H1 (cell line): ENCODE measurements at regions not wholly inside any gene's neighbourhood (a gene's known extent, or its start where the extent isn't known, plus 50 kb on each side); places are given as distances from the start of the nearest gene placed in this dataset.

ENCODE experiments used
- CTCF ChIA-PET: fragments of 300-600 bp; sonication (Branson Sonifier 250); formaldehyde crosslinking; loops from one replicate; lab custom pipeline; 2021; ENCODE audit not compliant: partially characterized antibody; lab: Charles Lee
- POLR2A ChIA-PET: fragments of 300-600 bp; sonication (Branson Sonifier 250); formaldehyde crosslinking; loops from one replicate; lab custom pipeline; 2021; ENCODE audit warnings: inconsistent platforms; ENCODE audit not compliant: partially characterized antibody; lab: Charles Lee
- DNase-seq, 2 experiments: peaks; one replicate each; pipeline versions ENCODE4 v3.0.0 to v3.0.0-alpha.2; 2010 to 2022; ENCODE audit warnings: low spot score in 2 of 2, low read depth in 1 of 2, mixed read lengths in 1 of 2
- FAIRE-seq: peaks from 2 replicates; lab custom pipeline; 2011; peaks lifted over from hg19 to GRCh38; lab: Jason Lieb, UNC
- H2AFZ ChIP-seq: 2 replicates; pipeline ENCODE4 v1.8.1; 2012; ENCODE audit warnings: low read length, inconsistent platforms
- H2AK5ac ChIP-seq: 2 replicates; pipeline ENCODE4 v1.6.1; 2013; ENCODE audit warnings: low read depth, low read length
- H2BK120ac ChIP-seq: replicated peaks from 2 replicates; pipeline ENCODE3; 2013; ENCODE audit warnings: low read depth, low read length, inconsistent platforms
- H2BK12ac ChIP-seq: 2 replicates; pipeline ENCODE4 v1.6.1; 2013; ENCODE audit warnings: low read depth, low read length
- H2BK15ac ChIP-seq: 2 replicates; pipeline ENCODE4 v1.6.1; 2013; ENCODE audit warnings: low read length
- H2BK20ac ChIP-seq: 2 replicates; pipeline ENCODE4 v1.6.1; 2013; ENCODE audit warnings: low read length
- H2BK5ac ChIP-seq: 2 replicates; pipeline ENCODE4 v1.6.1; 2013; ENCODE audit warnings: low read depth, low read length
- H3K14ac ChIP-seq: 2 replicates; pipeline ENCODE4 v1.6.1; 2013; ENCODE audit warnings: inconsistent platforms; ENCODE audit not compliant: insufficient read length
- H3K18ac ChIP-seq: 2 replicates; pipeline ENCODE4 v1.6.1; 2013; ENCODE audit warnings: low read length; ENCODE audit errors: extremely low read depth
- H3K23ac ChIP-seq: 2 replicates; pipeline ENCODE4 v1.6.1; 2013; ENCODE audit warnings: inconsistent platforms; ENCODE audit not compliant: insufficient read length
- H3K23me2 ChIP-seq: 2 replicates; pipeline ENCODE4 v1.6.1; 2013; ENCODE audit warnings: low read depth, low read length
- H3K27ac ChIP-seq: 2 replicates; pipeline ENCODE4 v1.6.1; 2011; ENCODE audit warnings: low read depth, low read length, inconsistent platforms
- H3K27me3 ChIP-seq, 4 experiments: replicated peaks in 1 of 4; 1 replicate in 1 of 4; 2 replicates in 3 of 4; pipeline versions ENCODE4 v1.6.1 to v1.8.1; 2011 to 2013; ENCODE audit warnings: low read length in 3 of 4, mild to moderate bottlenecking in 3 of 4, inconsistent platforms in 2 of 4, mixed read lengths in 2 of 4, moderate library complexity in 1 of 4; ENCODE audit not compliant: control insufficient read depth in 3 of 4, insufficient read depth in 3 of 4; ENCODE audit errors: extremely low read depth in 1 of 4
- H3K36me3 ChIP-seq, 4 experiments: 2 replicates each; pipeline versions ENCODE4 v1.6.1 to v1.8.1; 2011 to 2013; ENCODE audit warnings: mild to moderate bottlenecking in 4 of 4, low read length in 3 of 4, moderate library complexity in 2 of 4, control low read depth in 1 of 4, inconsistent platforms in 1 of 4; ENCODE audit not compliant: insufficient read depth in 4 of 4, control insufficient read depth in 2 of 4
- H3K4ac ChIP-seq: replicated peaks from 2 replicates; pipeline ENCODE3; 2013; ENCODE audit warnings: low read length, low read depth, mixed read lengths, inconsistent platforms; ENCODE audit not compliant: insufficient read length
- H3K4me1 ChIP-seq, 4 experiments: replicated peaks in 1 of 4; 1 replicate in 1 of 4; 2 replicates in 3 of 4; pipeline versions ENCODE4 v1.6.1 to v1.8.1; 2011 to 2013; ENCODE audit warnings: low read length in 3 of 4, inconsistent platforms in 2 of 4, mixed read lengths in 1 of 4; ENCODE audit not compliant: insufficient read depth in 4 of 4, control insufficient read depth in 3 of 4
- H3K4me2 ChIP-seq, 2 experiments: 2 replicates each; pipeline versions ENCODE4 v1.6.1 to v1.8.1; 2011 to 2013; ENCODE audit warnings: low read depth in 2 of 2, low read length in 2 of 2, control low read depth in 1 of 2, inconsistent platforms in 1 of 2, mild to moderate bottlenecking in 1 of 2; ENCODE audit not compliant: insufficient read depth in 1 of 2
- H3K4me3 ChIP-seq, 4 experiments: fragments of 200-600, 300-600 bp in 1 of 4; sonication (generic), shearing (Covaris generic), sonication (Bioruptor Twin) in 1 of 4; 2 replicates each; pipeline versions ENCODE4 v1.5.1 to v1.8.1; 2011 to 2016; ENCODE audit warnings: low read length in 4 of 4, low read depth in 3 of 4, control low read depth in 2 of 4, inconsistent platforms in 2 of 4, mild to moderate bottlenecking in 2 of 4, mixed read lengths in 1 of 4, moderate library complexity in 1 of 4; ENCODE audit not compliant: insufficient read depth in 2 of 4; ENCODE audit errors: extremely low read depth in 1 of 4
- H3K56ac ChIP-seq: replicated peaks from 2 replicates; pipeline ENCODE3; 2013; ENCODE audit warnings: low read depth, mild to moderate bottlenecking, mixed read lengths, low read length, inconsistent platforms; ENCODE audit not compliant: insufficient read length
- H3K79me1 ChIP-seq: 2 replicates; pipeline ENCODE4 v1.6.1; 2013; ENCODE audit warnings: low read depth, low read length, control low read depth
- H3K79me2 ChIP-seq, 2 experiments: 2 replicates each; pipeline versions ENCODE4 v1.6.1 to v1.8.1; 2012 to 2013; ENCODE audit warnings: low read length in 2 of 2, mild to moderate bottlenecking in 2 of 2, inconsistent platforms in 1 of 2; ENCODE audit not compliant: insufficient read depth in 2 of 2, control insufficient read depth in 1 of 2
- H3K9ac ChIP-seq, 4 experiments: replicated peaks in 1 of 4; 1 replicate in 1 of 4; 2 replicates in 3 of 4; pipeline versions ENCODE4 v1.6.1 to v1.8.1; 2011 to 2013; ENCODE audit warnings: low read depth in 3 of 4, low read length in 3 of 4, control low read depth in 2 of 4, mild to moderate bottlenecking in 2 of 4, moderate library complexity in 2 of 4, inconsistent platforms in 1 of 4; ENCODE audit errors: extremely low read depth in 1 of 4
- H3K9me3 ChIP-seq, 2 experiments: 2 replicates each; pipeline versions ENCODE4 v1.6.1 to v1.8.1; 2012 to 2013; ENCODE audit warnings: mild to moderate bottlenecking in 2 of 2, moderate library complexity in 2 of 2, control low read depth in 1 of 2, inconsistent platforms in 1 of 2, low read depth in 1 of 2, low read length in 1 of 2, mixed read lengths in 1 of 2; ENCODE audit not compliant: insufficient read depth in 2 of 2
- H4K20me1 ChIP-seq, 2 experiments: replicated peaks in 1 of 2; 2 replicates each; pipeline versions ENCODE3 to v1.8.1; 2011 to 2013; ENCODE audit warnings: inconsistent platforms in 2 of 2, low read length in 2 of 2, mild to moderate bottlenecking in 1 of 2; ENCODE audit not compliant: insufficient read depth in 2 of 2, control insufficient read depth in 1 of 2
- H4K5ac ChIP-seq: 2 replicates; pipeline ENCODE4 v1.6.1; 2013; ENCODE audit warnings: low read length, low read depth, mixed read lengths, inconsistent platforms; ENCODE audit not compliant: insufficient read length
- H4K8ac ChIP-seq: 2 replicates; pipeline ENCODE4 v1.8.0; 2013; ENCODE audit warnings: mild to moderate bottlenecking, moderate library complexity, low read length, inconsistent platforms; ENCODE audit not compliant: insufficient read depth; ENCODE audit errors: extremely low read depth
- H4K91ac ChIP-seq: replicated peaks from 2 replicates; pipeline ENCODE3; 2013; ENCODE audit warnings: low read length, mixed read lengths, inconsistent platforms; ENCODE audit not compliant: insufficient read length
- ASH2L ChIP-seq: fragments of 200-600, 300-600 bp; sonication (generic); IDR thresholded peaks from one replicate; pipeline ENCODE4 v1.7.1; 2017; ENCODE audit warnings: low read length
- BACH1 ChIP-seq: IDR thresholded peaks from 2 replicates; pipeline ENCODE4 v1.6.1; 2012; ENCODE audit warnings: low read length, improper control_type of control experiment
- BRCA1 ChIP-seq: IDR thresholded peaks from 2 replicates; pipeline ENCODE4 v1.6.1; 2012; ENCODE audit warnings: low read depth, low read length, improper control_type of control experiment
- CHD1 ChIP-seq: IDR thresholded peaks from 2 replicates; pipeline ENCODE4 v1.6.1; 2012; ENCODE audit warnings: low read depth, low read length, improper control_type of control experiment
- CHD2 ChIP-seq: IDR thresholded peaks from 2 replicates; pipeline ENCODE4 v1.6.1; 2012; ENCODE audit warnings: low read length, improper control_type of control experiment
- CTBP2 ChIP-seq: IDR thresholded peaks from 2 replicates; pipeline ENCODE4 v1.7.0; 2011; ENCODE audit warnings: borderline replicate concordance, mild to moderate bottlenecking, moderate library complexity, mixed read lengths, low read length; ENCODE audit not compliant: insufficient read depth, insufficient read length
- FOSL1 ChIP-seq: IDR thresholded peaks from 2 replicates; pipeline ENCODE4 v1.6.1; 2011; ENCODE audit warnings: mild to moderate bottlenecking, low read depth, low read length, moderate library complexity; ENCODE audit not compliant: insufficient read depth
- HDAC6 ChIP-seq: IDR thresholded peaks from one replicate; pipeline ENCODE4 v1.7.1; 2012; ENCODE audit warnings: low read depth, mild to moderate bottlenecking, inconsistent platforms, low read length, moderate library complexity
- KDM1A ChIP-seq: fragments of 200-600, 300-600 bp; sonication (generic); IDR thresholded peaks from 2 replicates; pipeline ENCODE4 v1.7.1; 2016; ENCODE audit warnings: mild to moderate bottlenecking, low read length, borderline replicate concordance
- KDM4A ChIP-seq: IDR thresholded peaks from one replicate; pipeline ENCODE4 v1.7.1; 2012; ENCODE audit warnings: low read depth, mild to moderate bottlenecking, moderate library complexity, low read length, inconsistent platforms; ENCODE audit not compliant: severe bottlenecking
- SAP30 ChIP-seq: fragments of 300-600 bp; sonication (generic); IDR thresholded peaks from 2 replicates; pipeline ENCODE4 v1.7.1; 2012; ENCODE audit warnings: low read length, moderate library complexity, mild to moderate bottlenecking, inconsistent platforms; ENCODE audit not compliant: insufficient read depth, insufficient replicate concordance
- SUZ12 ChIP-seq: fragments of 200-600 bp; sonication (generic); IDR thresholded peaks from 2 replicates; pipeline ENCODE4 v1.6.1; 2012; ENCODE audit warnings: mild to moderate bottlenecking, inconsistent platforms, low read length, moderate library complexity, mixed read lengths
- TAF1 ChIP-seq: IDR thresholded peaks from 2 replicates; pipeline ENCODE4 v1.6.1; 2011; ENCODE audit warnings: mild to moderate bottlenecking, low read depth, low read length
- WGBS, 2 experiments: shearing (Covaris generic) in 1 of 2; methylation state at CpG; one replicate each; pipeline versions ENCODE4 v1.1.6 to v1.1.7; 2013 to 2015; ENCODE audit warnings: low lambda C conversion rate in 2 of 2, mixed read lengths in 2 of 2, inconsistent platforms in 1 of 2, low coverage in 1 of 2, missing lambda C conversion rate in 1 of 2; ENCODE audit not compliant: insufficient replicate concordance in 2 of 2, insufficient coverage in 1 of 2, insufficient read length in 1 of 2; ENCODE audit errors: extremely low coverage in 1 of 2, missing lambda C conversion rate in 1 of 2; 5-methylcytosine and 5-hydroxymethylcytosine counted together

DNA sequence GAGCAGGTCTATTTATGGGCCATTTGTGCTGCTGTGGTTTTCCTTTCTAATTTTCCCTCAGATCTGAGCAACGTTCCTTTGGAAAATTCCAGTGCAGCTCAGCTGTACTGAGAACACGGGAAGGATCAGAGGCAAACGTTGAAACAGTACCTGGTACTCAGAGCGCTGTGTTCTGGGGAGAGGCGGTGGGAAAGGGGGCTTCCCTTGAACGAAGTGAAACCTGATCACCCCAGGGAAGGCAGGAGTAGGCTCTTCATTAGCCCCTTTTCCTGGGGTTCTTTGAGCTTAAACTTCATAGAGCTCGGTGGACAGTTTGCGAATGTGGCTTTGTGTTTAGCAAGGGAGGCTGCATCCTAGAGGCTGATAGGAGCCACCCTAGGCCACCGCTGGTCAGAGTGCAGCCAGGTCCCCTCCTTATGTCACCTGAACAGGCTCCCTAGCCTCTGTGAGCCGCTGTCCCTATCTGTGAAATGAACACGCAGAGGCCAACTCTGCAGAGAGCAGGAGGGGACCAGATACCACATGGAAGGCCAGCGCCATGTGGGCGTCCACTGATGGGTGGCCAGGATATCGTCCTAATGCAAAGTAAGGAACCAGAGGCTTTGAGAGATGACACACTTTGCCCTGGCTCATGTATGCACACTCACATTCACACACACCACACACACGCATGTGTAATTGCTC, 1464.8 kb downstream of the BRD1 start:
- Histone ChIP-seq H2BK12ac (peak overlapping the region; percentile 78; the same call in 1 of the 2 replicates), H3K18ac (no peak overlapping the region; the same call in 1 of the 2 replicates), H3K14ac (peak overlapping the region; percentile 40), H3K4me1 (peaks cover 0 to 12% (median 0%) of the 10 kb centered on the region in 4 experiments; a peak in 2 of 7 replicates), H2AK5ac (peak overlapping the region; percentile 70; the same call in 1 of the 2 replicates), H3K79me1 (no peaks in the 10 kb centered on the region), H4K5ac (no peak overlapping the region), H4K8ac (no peak overlapping the region), H3K9me3 (no peaks in the 10 kb centered on the region), H2BK5ac (peak overlapping the region; percentile 8; the same call in 1 of the 2 replicates), H2BK15ac (no peak overlapping the region), H3K9ac (no peak overlapping the region), H4K91ac (peak overlapping the region; percentile 52), H3K4ac (no peak overlapping the region), H3K23me2 (peaks cover 10% of the 10 kb centered on the region; the same call in 1 of the 2 replicates), H3K4me3 (no peak overlapping the region), H3K27ac (no peak overlapping the region), H3K27me3 (peaks cover 0 to 2% (median 0%) of the 10 kb centered on the region in 4 experiments; a peak in 2 of 7 replicates), H3K23ac (no peak overlapping the region), H4K20me1 (no peaks in the 10 kb centered on the region), H3K79me2 (no peaks in the 10 kb centered on the region), H2BK120ac (no peak overlapping the region), H3K56ac (no peak overlapping the region), H2BK20ac (peak overlapping the region; percentile 56; the same call in 1 of the 2 replicates), H3K36me3 (no peaks in the 10 kb centered on the region), H3K4me2 (no peak overlapping the region), H2AFZ (0 out of 2 replicates have a peak overlapping the region, but pooled peaks have one; percentile 15)
- FAIRE-seq (no peak), DNase-seq (peak in 1 of 2 experiments; percentile 38)
- CTCF ChIA-PET, result interaction anchor here (0.8 to 1.0 kb wide), 2 partner anchors 28 to 37 kb away, joined by 3 to 4 read pairs; no protein-coding TSS in a partner anchor
- POLR2A ChIA-PET, result no interaction called here
- 88% methylated on average over 14 of the region's 15 CpGs; no CpG with 5 or more reads in 1 of the 2 experiments for WGBS, 2 experiments
- TF ChIP-seq CHD2 (no peak), BACH1 (no peak), TAF1 (no peak), FOSL1 (no peak), SUZ12 (no peak), ASH2L (no peak), SAP30 (no peak), HDAC6 (no peak), BRCA1 (no peak), KDM1A (no peak), CTBP2 (no peak), CHD1 (no peak), KDM4A (no peak)
